HG03060 (cell line): ENCODE measurements at regions not wholly inside any gene's neighbourhood (a gene's known extent, or its start where the extent isn't known, plus 50 kb on each side); places are given as distances from the start of the nearest gene placed in this dataset.
"Not testable (repeated sequence)": the region's sequence is repeated elsewhere in the genome, so short reads cannot be mapped to it uniquely, and the experiment has no call there.

ENCODE experiments used
- ATAC-seq: cut with Tn5 transposase; IDR thresholded peaks from one replicate; pipeline ENCODE4 v1.9.1; 2021; ENCODE audit warnings: low read depth, moderate number of reproducible peaks; ENCODE audit not compliant: unreplicated experiment

GRCh38 chr1:164343189-164343588, 215.8 kb upstream of the PBX1 start:
- ATAC-seq, result no peak

- ATAC-seq, result no peak
Observed at GRCh38 chr1:164347980-164348379, 211.0 kb upstream of the PBX1 start.

GRCh38 chr1:164356511-164356910, 202.5 kb upstream of the PBX1 start:
- ATAC-seq, result no peak

- no peak for ATAC-seq
Observed at GRCh38 chr1:164360265-164360664, 198.7 kb upstream of the PBX1 start.

GRCh38 chr1:164361927-164362326, 197.1 kb upstream of the PBX1 start:
- no peak for ATAC-seq

DNA sequence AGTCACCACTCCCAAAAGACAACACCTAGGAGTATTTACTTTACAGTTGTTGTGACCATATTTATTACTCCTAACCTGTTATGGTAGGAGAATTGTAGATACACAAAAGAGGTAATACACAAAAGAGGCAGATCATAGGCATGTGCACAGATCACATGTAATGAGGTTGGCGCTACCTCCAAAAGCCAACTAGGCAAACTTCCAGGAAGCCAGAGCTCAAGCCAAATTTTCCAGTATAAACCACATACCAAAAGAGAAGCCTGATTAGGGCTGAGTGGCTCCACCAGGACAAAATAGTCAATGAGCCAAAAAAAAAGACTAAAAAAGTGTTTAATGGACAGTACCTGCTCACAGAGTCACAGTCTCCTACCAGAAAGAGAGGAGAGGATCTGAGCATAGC, 195.0 kb upstream of the PBX1 start:
- no peak for ATAC-seq

GRCh38 chr1:164366014-164366413, 193.0 kb upstream of the PBX1 start:
- ATAC-seq, result no peak

DNA sequence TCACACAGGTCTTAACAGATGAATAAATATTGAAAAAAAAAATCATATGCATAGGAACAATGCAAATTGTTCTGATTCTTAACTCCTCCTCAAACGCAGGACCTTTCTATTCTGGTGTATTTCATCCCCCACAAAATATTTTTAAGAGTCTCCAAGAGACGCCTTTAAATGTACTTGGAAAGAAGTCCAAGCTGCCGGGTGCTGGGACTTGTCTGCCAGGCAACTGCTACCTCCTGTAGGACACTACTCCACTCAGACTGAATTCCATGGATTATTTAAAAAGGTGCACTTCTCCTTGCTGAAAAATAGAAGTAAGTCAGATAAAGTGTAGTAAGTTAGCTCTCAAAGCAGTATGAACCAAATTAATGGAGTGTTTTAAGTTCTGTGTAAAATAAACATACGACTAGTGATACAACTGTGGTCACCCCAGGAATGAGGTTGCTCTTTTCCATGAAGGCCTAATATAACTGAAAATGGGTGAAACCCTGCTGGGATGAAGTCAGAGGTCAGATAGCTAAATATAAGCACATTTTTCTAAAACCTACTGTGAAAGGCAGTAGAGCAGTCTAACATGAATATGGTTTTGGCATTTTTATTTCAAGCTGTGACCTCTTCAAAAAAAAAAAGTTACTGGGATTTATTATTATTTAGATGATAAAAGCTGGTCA, 189.2 kb upstream of the PBX1 start:
- ATAC-seq, result no peak

- no peak for ATAC-seq
Observed at GRCh38 chr1:164380893-164381292, 178.1 kb upstream of the PBX1 start.

- no peak for ATAC-seq
Observed at GRCh38 chr1:164382384-164382783, 176.6 kb upstream of the PBX1 start.

- no peak for ATAC-seq
Observed at GRCh38 chr1:164384262-164384661, 174.7 kb upstream of the PBX1 start.

DNA sequence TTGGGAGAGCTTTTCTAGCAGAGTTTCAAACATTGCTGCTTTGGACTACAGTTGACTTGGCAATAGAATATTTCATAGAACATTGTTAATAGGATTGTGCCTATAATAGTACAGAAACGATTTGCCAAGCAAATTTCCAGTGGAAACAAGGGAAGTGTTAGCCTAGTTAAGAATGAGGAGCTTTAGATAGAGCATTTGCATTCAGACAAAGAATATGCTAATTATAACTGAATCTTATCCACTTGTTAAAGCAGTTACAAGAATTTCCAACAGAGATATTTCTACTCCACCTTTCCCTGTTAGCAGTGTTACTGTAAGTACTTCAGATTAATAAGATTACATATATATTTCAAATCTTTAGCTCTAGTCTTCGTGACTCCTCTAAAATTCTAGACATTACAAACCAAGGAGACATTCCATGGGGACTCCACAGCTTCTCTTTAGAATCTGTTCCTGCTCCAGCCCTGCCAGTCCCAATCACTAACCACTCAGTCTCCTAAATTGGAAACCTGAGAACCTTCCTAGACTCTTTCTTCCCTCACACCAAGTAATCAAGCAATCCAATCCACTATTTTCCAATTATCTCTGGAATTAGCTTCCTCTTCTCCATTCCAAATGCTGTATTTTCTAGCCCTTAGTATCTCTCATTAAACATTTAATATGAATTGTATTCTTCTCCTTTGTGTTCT, 141.8 kb upstream of the PBX1 start:
- ATAC-seq, result no peak

DNA sequence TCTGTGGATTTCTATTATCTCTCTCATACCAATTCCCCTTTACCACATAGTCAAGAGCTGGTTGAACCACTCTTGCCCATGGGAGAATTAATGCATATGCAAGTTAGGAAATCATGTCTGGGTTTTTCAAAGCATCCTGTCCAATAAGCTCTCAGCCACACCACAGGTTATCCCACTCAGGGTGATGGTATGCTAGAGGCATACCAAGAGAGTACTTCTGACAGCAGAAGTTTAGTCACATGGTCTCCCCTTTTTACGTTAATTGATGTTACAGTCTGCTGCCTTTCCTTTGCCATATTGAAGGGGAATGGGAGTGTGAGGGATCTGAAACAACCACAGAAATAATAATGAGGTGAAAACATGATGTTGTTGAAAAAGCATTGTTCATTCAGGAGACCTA, 135.8 kb upstream of the PBX1 start:
- ATAC-seq, result no peak

GRCh38 chr1:164433141-164433817, 125.7 kb upstream of the PBX1 start:
- no peak for ATAC-seq

DNA sequence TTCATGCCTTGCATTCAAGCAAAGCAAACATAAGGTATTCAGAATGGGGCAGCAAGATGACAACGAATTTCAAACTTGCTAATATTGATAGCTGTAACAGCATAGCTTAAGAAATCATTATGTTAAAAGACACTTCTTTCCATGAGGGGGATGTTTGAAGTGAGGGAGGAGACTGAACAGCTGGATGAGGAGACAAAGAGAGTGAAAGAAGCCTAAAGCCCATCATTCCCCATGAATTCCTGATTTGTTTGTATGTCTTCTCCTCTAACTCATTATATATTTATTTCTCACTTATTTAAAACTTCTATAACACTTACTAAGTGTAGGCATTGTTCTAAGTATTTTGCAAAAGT, 125.2 kb upstream of the PBX1 start:
- no peak for ATAC-seq

DNA sequence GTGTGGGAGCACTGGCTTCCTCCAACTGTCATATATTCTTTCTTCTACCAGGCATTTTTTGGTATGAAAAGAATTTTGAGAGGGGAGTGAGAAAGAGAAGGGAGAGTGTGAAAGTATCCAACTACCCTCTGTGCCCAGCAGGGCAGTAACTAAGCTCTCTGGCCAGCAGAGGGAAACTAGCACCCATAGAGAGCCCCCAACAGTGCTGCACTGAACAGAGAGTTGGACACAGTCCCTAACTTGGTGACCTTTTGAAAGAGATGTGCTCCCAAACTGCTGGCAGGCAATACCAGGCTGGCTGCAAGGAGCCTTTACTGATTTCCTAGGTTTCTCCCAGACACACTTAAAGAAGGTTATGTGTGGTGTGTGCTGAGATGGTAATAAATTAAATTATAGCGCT, 118.8 kb upstream of the PBX1 start:
- no peak for ATAC-seq

DNA sequence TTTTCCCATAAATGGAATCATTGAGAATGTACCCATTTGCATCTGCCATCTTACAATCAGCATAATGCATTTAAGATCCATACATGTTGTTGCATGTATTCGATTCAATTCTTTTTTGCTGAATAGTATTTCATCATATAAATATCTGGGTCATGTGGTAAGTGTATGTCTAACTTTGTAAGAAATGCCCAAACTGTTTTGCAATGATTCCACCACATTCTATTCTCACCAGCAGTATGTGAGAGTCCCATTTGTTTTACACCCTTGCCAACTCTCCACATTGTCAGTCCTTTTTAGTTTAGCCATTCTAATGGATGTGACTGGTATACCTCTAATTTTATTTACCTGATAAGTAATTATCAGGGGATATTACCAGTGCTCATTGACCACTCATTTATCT, 115.8 kb upstream of the PBX1 start:
- ATAC-seq, result no peak

GRCh38 chr1:164443836-164444235, 115.1 kb upstream of the PBX1 start:
- ATAC-seq, result no peak

GRCh38 chr1:164446020-164446419, 113.0 kb upstream of the PBX1 start:
- ATAC-seq, result no peak

- ATAC-seq, result no peak
Observed at GRCh38 chr1:164452549-164452948, 106.4 kb upstream of the PBX1 start.

DNA sequence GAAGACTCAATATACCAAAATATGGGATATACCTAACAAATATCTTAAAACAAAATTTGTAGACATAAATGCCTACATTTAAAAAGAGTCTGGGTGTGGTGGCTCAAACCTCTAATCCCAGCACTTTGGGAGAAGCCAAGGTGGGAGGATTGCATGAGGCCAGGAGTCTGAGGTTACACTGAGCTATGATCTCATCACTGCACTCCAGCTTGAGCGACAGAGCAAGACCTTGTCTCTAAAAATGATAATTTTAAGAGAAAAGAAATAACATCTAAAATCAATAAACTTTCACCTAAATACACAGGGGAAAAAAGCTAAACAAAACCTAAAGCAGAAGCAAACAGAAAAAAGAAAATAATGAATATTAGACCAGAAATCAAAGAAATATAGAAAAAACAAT, 102.7 kb upstream of the PBX1 start:
- ATAC-seq, result no peak

- not testable (repeated sequence) for ATAC-seq
Observed at GRCh38 chr1:164459176-164459575, 99.8 kb upstream of the PBX1 start.
